Keratinocyte (primary cell): ENCODE measurements at regions not wholly inside any gene's neighbourhood (a gene's known extent, or its start where the extent isn't known, plus 50 kb on each side); places are given as distances from the start of the nearest gene placed in this dataset.

Source experiments
- DNase-seq: peaks from one replicate; pipeline ENCODE4 v3.0.0-alpha.2; 2011; ENCODE audit warnings: low read depth, missing footprints, low spot score
- FAIRE-seq: peaks from 2 replicates; lab custom pipeline; 2011; peaks lifted over from hg19 to GRCh38; lab: Jason Lieb, UNC
- H2AFZ ChIP-seq: 2 replicates; pipeline ENCODE4 v1.6.0; 2012; ENCODE audit warnings: low read length, control low read depth, inconsistent platforms; ENCODE audit not compliant: control insufficient read depth
- H3K27ac ChIP-seq: 2 replicates; pipeline ENCODE4 v1.5.1; 2011; ENCODE audit warnings: low read length; ENCODE audit not compliant: control insufficient read depth, insufficient read depth
- H3K27me3 ChIP-seq: 3 replicates; pipeline ENCODE4 v1.6.0; 2011; ENCODE audit warnings: low read length; ENCODE audit not compliant: control insufficient read depth, insufficient read depth; ENCODE audit errors: extremely low read depth
- H3K36me3 ChIP-seq, 2 experiments: 2 replicates in 1 of 2; 3 replicates in 1 of 2; pipeline ENCODE4 v1.5.1; 2011; ENCODE audit warnings: low read length in 2 of 2, mild to moderate bottlenecking in 1 of 2; ENCODE audit not compliant: control insufficient read depth in 2 of 2, insufficient read depth in 2 of 2; ENCODE audit errors: extremely low read depth in 1 of 2
- H3K4me1 ChIP-seq: 3 replicates; pipeline ENCODE4 v1.5.1; 2011; ENCODE audit warnings: low read length; ENCODE audit not compliant: control insufficient read depth, insufficient read depth; ENCODE audit errors: extremely low read depth
- H3K4me2 ChIP-seq: 3 replicates; pipeline ENCODE4 v1.6.0; 2011; ENCODE audit warnings: low read depth, low read length; ENCODE audit not compliant: control insufficient read depth, insufficient read depth; ENCODE audit errors: extremely low read depth
- H3K4me3 ChIP-seq, 3 experiments: fragments of 200-600 bp in 1 of 3; sonication (generic) in 1 of 3; 2 replicates in 2 of 3; 3 replicates in 1 of 3; pipeline ENCODE4 v1.5.1; 2011 to 2016; ENCODE audit warnings: low read length in 3 of 3, mild to moderate bottlenecking in 3 of 3, control low read depth in 2 of 3, inconsistent platforms in 1 of 3, low read depth in 1 of 3, mixed read lengths in 1 of 3, mixed run types in 1 of 3, moderate library complexity in 1 of 3; ENCODE audit not compliant: control insufficient read depth in 2 of 3, insufficient read depth in 2 of 3; ENCODE audit errors: extremely low read depth in 1 of 3
- H3K79me2 ChIP-seq: 2 replicates; pipeline ENCODE4 v1.6.0; 2012; ENCODE audit warnings: low read length; ENCODE audit not compliant: control insufficient read depth, insufficient read depth
- H3K9ac ChIP-seq: 3 replicates; pipeline ENCODE4 v1.6.0; 2011; ENCODE audit warnings: low read length; ENCODE audit not compliant: control insufficient read depth, insufficient read depth; ENCODE audit errors: extremely low read depth
- H3K9me1 ChIP-seq: 3 replicates; pipeline ENCODE4 v1.6.0; 2011; ENCODE audit warnings: low read length; ENCODE audit not compliant: control insufficient read depth, insufficient read depth; ENCODE audit errors: extremely low read depth
- H3K9me3 ChIP-seq: 2 replicates; pipeline ENCODE4 v1.5.1; 2012; ENCODE audit warnings: low read depth, low read length; ENCODE audit not compliant: control insufficient read depth
- H4K20me1 ChIP-seq: 3 replicates; pipeline ENCODE4 v1.6.0; 2011; ENCODE audit warnings: low read length; ENCODE audit not compliant: control insufficient read depth, insufficient read depth; ENCODE audit errors: extremely low read depth
- EZH2 ChIP-seq: IDR thresholded peaks from one replicate; pipeline ENCODE4 v1.6.1; 2012; ENCODE audit warnings: inconsistent platforms, mild to moderate bottlenecking, low read length, moderate library complexity
- dilution Hi-C: fragments of 300-500 bp; cut with MboI; formaldehyde crosslinking; loops from one replicate; pipeline ENCODE4 v1.7.0; 2020; ENCODE audit warnings: low sequenced_read_pairs; ENCODE audit not compliant: extremely low pct_ligation_motif_present
- TF ChIP-seq, protein P1 (sequence below), 3 experiments: IDR thresholded peaks in 1 of 3; conservative IDR thresholded peaks in 1 of 3; optimal IDR thresholded peaks in 1 of 3; 2 replicates in 2 of 3; 3 replicates in 1 of 3; pipeline versions ENCODE3 to v1.5.1; 2011; ENCODE audit warnings: low read length in 3 of 3, mild to moderate bottlenecking in 3 of 3, moderate library complexity in 2 of 3, control low read depth in 1 of 3, inconsistent platforms in 1 of 3; ENCODE audit not compliant: insufficient read depth in 2 of 3; ENCODE audit errors: extremely low read depth in 1 of 3

DNA sequence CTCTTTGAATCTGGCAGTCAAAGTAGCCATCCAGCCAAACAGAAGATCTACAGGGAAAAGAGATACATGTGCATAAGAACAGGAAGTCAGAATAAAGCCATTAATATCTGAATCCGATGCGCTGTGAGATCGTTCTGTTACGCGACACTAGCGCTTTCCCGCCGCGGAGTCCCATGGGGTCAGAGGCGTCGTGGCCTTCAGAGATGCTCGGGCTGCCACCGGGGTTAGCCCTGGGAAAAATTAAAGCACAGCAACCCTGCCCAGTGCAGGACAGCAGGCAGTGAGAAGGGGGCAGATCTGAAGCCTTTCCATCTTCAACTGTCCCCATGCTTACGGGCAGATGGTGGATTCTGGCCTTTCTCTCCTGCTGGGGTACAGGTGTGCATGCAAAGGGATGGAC is 225.6 kb upstream of the MGMT start:
- Histone ChIP-seq H3K9ac (no peak overlapping the region), H3K4me1 (no peaks in the 10 kb centered on the region), H3K27me3 (no peaks in the 10 kb centered on the region), H3K36me3 (no peaks in the 10 kb centered on the region), H3K4me2 (no peak overlapping the region), H3K9me1 (no peaks in the 10 kb centered on the region), H3K9me3 (peaks cover 7% of the 10 kb centered on the region), H3K27ac (no peak overlapping the region), H4K20me1 (no peaks in the 10 kb centered on the region), H3K4me3 (no peak overlapping the region), H3K79me2 (no peaks in the 10 kb centered on the region), H2AFZ (no peak overlapping the region)
- TF ChIP-seq, protein P1, sequence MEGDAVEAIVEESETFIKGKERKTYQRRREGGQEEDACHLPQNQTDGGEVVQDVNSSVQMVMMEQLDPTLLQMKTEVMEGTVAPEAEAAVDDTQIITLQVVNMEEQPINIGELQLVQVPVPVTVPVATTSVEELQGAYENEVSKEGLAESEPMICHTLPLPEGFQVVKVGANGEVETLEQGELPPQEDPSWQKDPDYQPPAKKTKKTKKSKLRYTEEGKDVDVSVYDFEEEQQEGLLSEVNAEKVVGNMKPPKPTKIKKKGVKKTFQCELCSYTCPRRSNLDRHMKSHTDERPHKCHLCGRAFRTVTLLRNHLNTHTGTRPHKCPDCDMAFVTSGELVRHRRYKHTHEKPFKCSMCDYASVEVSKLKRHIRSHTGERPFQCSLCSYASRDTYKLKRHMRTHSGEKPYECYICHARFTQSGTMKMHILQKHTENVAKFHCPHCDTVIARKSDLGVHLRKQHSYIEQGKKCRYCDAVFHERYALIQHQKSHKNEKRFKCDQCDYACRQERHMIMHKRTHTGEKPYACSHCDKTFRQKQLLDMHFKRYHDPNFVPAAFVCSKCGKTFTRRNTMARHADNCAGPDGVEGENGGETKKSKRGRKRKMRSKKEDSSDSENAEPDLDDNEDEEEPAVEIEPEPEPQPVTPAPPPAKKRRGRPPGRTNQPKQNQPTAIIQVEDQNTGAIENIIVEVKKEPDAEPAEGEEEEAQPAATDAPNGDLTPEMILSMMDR (optimal IDR thresholded peaks at IDR 0.05 in 1 of 3, IDR thresholded peaks at IDR 0.05 in 1 of 3, conservative IDR thresholded peaks at IDR 0.05 in 1 of 3; ENCODE audit: extremely low read depth in 1 of 3, insufficient read depth in 2 of 3, low read length in 3 of 3), result no peak
- TF ChIP-seq EZH2, result no peak
- no peak for FAIRE-seq
- no peak for DNase-seq
- dilution Hi-C loops, result no loop called here

- no peak for FAIRE-seq
- dilution Hi-C loops, result no loop called here
- no peak for DNase-seq
- Histone ChIP-seq H3K4me2 (no peak overlapping the region), H4K20me1 (no peaks in the 10 kb centered on the region), H3K27ac (no peak overlapping the region), H3K9me1 (no peaks in the 10 kb centered on the region), H2AFZ (no peak overlapping the region), H3K27me3 (no peaks in the 10 kb centered on the region), H3K9ac (no peak overlapping the region), H3K4me1 (no peaks in the 10 kb centered on the region), H3K9me3 (peaks cover 6% of the 10 kb centered on the region), H3K4me3 (no peak overlapping the region), H3K79me2 (no peaks in the 10 kb centered on the region), H3K36me3 (no peaks in the 10 kb centered on the region)
- TF ChIP-seq EZH2, result no peak
- TF ChIP-seq, protein P1 (optimal IDR thresholded peaks at IDR 0.05 in 1 of 3, IDR thresholded peaks at IDR 0.05 in 1 of 3, conservative IDR thresholded peaks at IDR 0.05 in 1 of 3; ENCODE audit: extremely low read depth in 1 of 3, insufficient read depth in 2 of 3, low read length in 3 of 3), result no peak
Observed at GRCh38 chr10:129244298-129244697, 222.7 kb upstream of the MGMT start.
